Stimulated activated naive CD8-positive, alpha-beta T cell treated with anti-CD3 and anti-CD28 coated beads, Interleukin-15, amount 100 ng/mL, for 72 hours (primary cell): ENCODE measurements at regions not wholly inside any gene's neighbourhood (a gene's known extent, or its start where the extent isn't known, plus 50 kb on each side); places are given as distances from the start of the nearest gene placed in this dataset.
"Not testable (repeated sequence)": the region's sequence is repeated elsewhere in the genome, so short reads cannot be mapped to it uniquely, and the experiment has no call there.

Source experiments
- ATAC-seq: fragments of 150-1000 bp; cut with Tn5 transposase; 2 replicates; pipeline ENCODE4 v1.10.0; 2021; ENCODE audit warnings: mild to moderate bottlenecking, moderate library complexity
- DNase-seq, 2 donors: peaks; one replicate each; pipeline ENCODE4 v3.0.0; 2021 to 2022
- H3K27ac Mint-ChIP-seq, 2 donors: one replicate each; pipeline ENCODE4 v1.8.0; 2022; ENCODE audit warnings: mild to moderate bottlenecking in 2 of 2, mixed read lengths in 2 of 2, moderate library complexity in 2 of 2
- H3K27me3 Mint-ChIP-seq: one replicate; pipeline ENCODE4 v1.8.0; 2022; ENCODE audit warnings: mixed read lengths
- H3K4me1 Mint-ChIP-seq: one replicate; pipeline ENCODE4 v1.8.0; 2022; ENCODE audit warnings: mild to moderate bottlenecking, mixed read lengths
- H3K4me3 Mint-ChIP-seq, 2 donors: one replicate each; pipeline ENCODE4 v1.8.0; 2022; ENCODE audit warnings: mild to moderate bottlenecking in 2 of 2, mixed read lengths in 2 of 2, moderate library complexity in 1 of 2
- H3K9me3 Mint-ChIP-seq, 2 donors: one replicate each; pipeline ENCODE4 v1.8.0; 2022; ENCODE audit warnings: mixed read lengths in 2 of 2

- Mint-ChIP-seq H3K27ac (no peak overlapping the region), H3K9me3 (no peaks in the 10 kb centered on the region), H3K27me3 (no peaks in the 10 kb centered on the region), H3K4me1 (no peaks in the 10 kb centered on the region), H3K4me3 (no peak overlapping the region)
- DNase-seq = no peak
- ATAC-seq = no peak
These were observed 341.7 kb upstream of the CLINT1 start for GRCh38 chr5:158200619-158201018.

- Mint-ChIP-seq H3K9me3 (no peaks in the 10 kb centered on the region), H3K4me1 (no peaks in the 10 kb centered on the region), H3K27ac (peak overlapping the region in 1 of 2 donors; percentile 40), H3K27me3 (peaks cover 9% of the 10 kb centered on the region), H3K4me3 (no peak overlapping the region)
- ATAC-seq = no peak
- no peak for DNase-seq
These were observed 339.7 kb upstream of the CLINT1 start for GRCh38 chr5:158198636-158199035.

- Mint-ChIP-seq H3K27ac (no peak overlapping the region), H3K27me3 (peaks cover 9% of the 10 kb centered on the region), H3K4me3 (no peak overlapping the region), H3K4me1 (no peaks in the 10 kb centered on the region), H3K9me3 (no peaks in the 10 kb centered on the region)
- no peak for DNase-seq
- no peak for ATAC-seq
These were observed 336.7 kb upstream of the CLINT1 start for GRCh38 chr5:158195416-158196210.

- no peak for ATAC-seq
- no peak overlapping the region for H3K4me3 Mint-ChIP-seq
These were observed 335.6 kb upstream of the CLINT1 start for GRCh38 chr5:158194561-158194976.

GRCh38 chr5:158193395-158193794 is 334.4 kb upstream of the CLINT1 start:
- H3K27ac Mint-ChIP-seq, H3K4me3 Mint-ChIP-seq, ATAC-seq, H3K9me3 Mint-ChIP-seq, H3K27me3 Mint-ChIP-seq, H3K4me1 Mint-ChIP-seq, DNase-seq: not testable (repeated sequence)

More at GRCh38 chr5:158194561-158194976, 335.6 kb upstream of the CLINT1 start:
- Mint-ChIP-seq H3K27ac (no peak overlapping the region), H3K9me3 (no peaks in the 10 kb centered on the region), H3K27me3 (peaks cover 9% of the 10 kb centered on the region), H3K4me1 (no peaks in the 10 kb centered on the region)
- no peak for DNase-seq

GRCh38 chr5:158180407-158180806 is 321.5 kb upstream of the CLINT1 start:
- Mint-ChIP-seq H3K27ac (no peak overlapping the region), H3K27me3 (no peaks in the 10 kb centered on the region), H3K4me3 (no peak overlapping the region), H3K4me1 (no peaks in the 10 kb centered on the region), H3K9me3 (no peaks in the 10 kb centered on the region)
- ATAC-seq = no peak
- no peak for DNase-seq

GRCh38 chr5:158179271-158179670 is 320.3 kb upstream of the CLINT1 start:
- Mint-ChIP-seq H3K9me3 (no peaks in the 10 kb centered on the region), H3K27me3 (no peaks in the 10 kb centered on the region), H3K4me1 (no peaks in the 10 kb centered on the region), H3K4me3 (no peak overlapping the region), H3K27ac (no peak overlapping the region)
- no peak for DNase-seq
- ATAC-seq = no peak

GRCh38 chr5:158178535-158178934 is 319.6 kb upstream of the CLINT1 start:
- Mint-ChIP-seq H3K9me3 (no peaks in the 10 kb centered on the region), H3K27me3 (no peaks in the 10 kb centered on the region), H3K4me1 (no peaks in the 10 kb centered on the region), H3K27ac (no peak overlapping the region), H3K4me3 (no peak overlapping the region)
- DNase-seq = no peak
- ATAC-seq = no peak

- H3K4me3 Mint-ChIP-seq = no peak overlapping the region
- ATAC-seq = no peak
- no peaks in the 10 kb centered on the region for H3K4me1 Mint-ChIP-seq
- no peak for DNase-seq
- H3K27ac Mint-ChIP-seq = no peak overlapping the region
- no peaks in the 10 kb centered on the region for H3K27me3 Mint-ChIP-seq
- H3K9me3 Mint-ChIP-seq = no peaks in the 10 kb centered on the region
These were observed 318.2 kb upstream of the CLINT1 start for GRCh38 chr5:158177146-158177545.

- DNase-seq = no peak
- H3K4me3 Mint-ChIP-seq = no peak overlapping the region
- no peaks in the 10 kb centered on the region for H3K9me3 Mint-ChIP-seq
- H3K27me3 Mint-ChIP-seq = no peaks in the 10 kb centered on the region
- no peak for ATAC-seq
- H3K27ac Mint-ChIP-seq = peak overlapping the region in 1 of 2 donors; percentile 2
- H3K4me1 Mint-ChIP-seq = no peaks in the 10 kb centered on the region
These were observed 317.1 kb upstream of the CLINT1 start for GRCh38 chr5:158175934-158176481.

GRCh38 chr5:158174918-158175851 is 316.2 kb upstream of the CLINT1 start:
- Mint-ChIP-seq H3K9me3 (no peaks in the 10 kb centered on the region), H3K4me1 (no peaks in the 10 kb centered on the region), H3K4me3 (no peak overlapping the region), H3K27ac (peak overlapping the region in 1 of 2 donors; percentile 2), H3K27me3 (no peaks in the 10 kb centered on the region)
- ATAC-seq = peak; percentile 67
- peak; percentile 39 for DNase-seq

- DNase-seq = no peak
- no peak overlapping the region for H3K27ac Mint-ChIP-seq
- no peak overlapping the region for H3K4me3 Mint-ChIP-seq
- no peak for ATAC-seq
- no peaks in the 10 kb centered on the region for H3K4me1 Mint-ChIP-seq
- no peaks in the 10 kb centered on the region for H3K27me3 Mint-ChIP-seq
- no peaks in the 10 kb centered on the region for H3K9me3 Mint-ChIP-seq
These were observed 315.1 kb upstream of the CLINT1 start for GRCh38 chr5:158174026-158174425.

GRCh38 chr5:158172005-158172404 is 313.1 kb upstream of the CLINT1 start:
- Mint-ChIP-seq H3K27me3 (no peaks in the 10 kb centered on the region), H3K4me1 (no peaks in the 10 kb centered on the region), H3K27ac (no peak overlapping the region), H3K4me3 (no peak overlapping the region), H3K9me3 (no peaks in the 10 kb centered on the region)
- ATAC-seq (no peak), DNase-seq (no peak)

- ATAC-seq = no peak
- Mint-ChIP-seq H3K4me1 (peaks cover 6% of the 10 kb centered on the region), H3K27ac (no peak overlapping the region), H3K9me3 (no peaks in the 10 kb centered on the region), H3K27me3 (peaks cover under 1% of the 10 kb centered on the region), H3K4me3 (no peak overlapping the region)
- no peak for DNase-seq
These were observed 311.6 kb upstream of the CLINT1 start for GRCh38 chr5:158170534-158170933.

GRCh38 chr5:158170060-158170459 is 311.1 kb upstream of the CLINT1 start:
- no peak overlapping the region for H3K4me3 Mint-ChIP-seq
- peaks cover 6% of the 10 kb centered on the region for H3K27me3 Mint-ChIP-seq
- no peak for DNase-seq
- no peak for ATAC-seq
- peaks cover 6% of the 10 kb centered on the region for H3K4me1 Mint-ChIP-seq
- no peaks in the 10 kb centered on the region for H3K9me3 Mint-ChIP-seq
- H3K27ac Mint-ChIP-seq = no peak overlapping the region

- DNase-seq (no peak), ATAC-seq (no peak)
- peaks cover 7% of the 10 kb centered on the region for H3K27me3 Mint-ChIP-seq
- H3K4me1 Mint-ChIP-seq = peaks cover 6% of the 10 kb centered on the region
- H3K27ac Mint-ChIP-seq = peak overlapping the region in 1 of 2 donors; percentile 50
- no peak overlapping the region for H3K4me3 Mint-ChIP-seq
- no peaks in the 10 kb centered on the region for H3K9me3 Mint-ChIP-seq
These were observed 307.5 kb upstream of the CLINT1 start for GRCh38 chr5:158166424-158166823.
